ENCODE measurements at regions not wholly inside any gene's neighbourhood (a gene's known extent, or its start where the extent isn't known, plus 50 kb on each side); places are given as distances from the start of the nearest gene placed in this dataset.

GRCh38 chr1:73903092-73903491 lies 294.9 kb downstream of the LRRIQ3 start:
- TF ChIP-seq CTCF (IDR thresholded peaks at IDR 0.05) (no peak), EZH2 (IDR thresholded peaks at IDR 0.05; ENCODE audit: borderline replicate concordance, insufficient read depth, low read depth, low read length, poor library complexity, severe bottlenecking) (no peak)

Data from B cell (primary cell).